Ammon's horn (tissue), 1 donor: ENCODE measurements at regions not wholly inside any gene's neighbourhood (a gene's known extent, or its start where the extent isn't known, plus 50 kb on each side); places are given as distances from the start of the nearest gene placed in this dataset.

Source experiments
- DNase-seq: peaks from one replicate; pipeline ENCODE4 v3.0.0-alpha.2; 2016; ENCODE audit warnings: low spot score

GRCh38 chr6:91127752-91128151, 540.9 kb upstream of the MAP3K7 start:
- no peak for DNase-seq

GRCh38 chr6:91126876-91127275, 540.0 kb upstream of the MAP3K7 start:
- no peak for DNase-seq

GRCh38 chr6:91117550-91117949, 530.7 kb upstream of the MAP3K7 start:
- DNase-seq, result no peak

GRCh38 chr6:91114123-91114708, 527.3 kb upstream of the MAP3K7 start:
- DNase-seq, result no peak

- DNase-seq, result no peak
Measured at GRCh38 chr6:91106083-91106482, 519.2 kb upstream of the MAP3K7 start.

GRCh38 chr6:91105532-91105931, 518.7 kb upstream of the MAP3K7 start:
- no peak for DNase-seq

- DNase-seq, result no peak
Measured at GRCh38 chr6:91099479-91099878, 512.6 kb upstream of the MAP3K7 start.

GRCh38 chr6:91098006-91098405, 511.1 kb upstream of the MAP3K7 start:
- no peak for DNase-seq

GRCh38 chr6:91097364-91097763, 510.5 kb upstream of the MAP3K7 start:
- peak; percentile 47 for DNase-seq

GRCh38 chr6:91094806-91095475, 508.1 kb upstream of the MAP3K7 start:
- DNase-seq, result no peak

GRCh38 chr6:91094341-91094740, 507.5 kb upstream of the MAP3K7 start:
- no peak for DNase-seq

- DNase-seq, result no peak
Measured at GRCh38 chr6:91088976-91089375, 502.1 kb upstream of the MAP3K7 start.

- no peak for DNase-seq
Measured at GRCh38 chr6:91088515-91088914, 501.6 kb upstream of the MAP3K7 start.

GRCh38 chr6:91087908-91088307, 501.0 kb upstream of the MAP3K7 start:
- DNase-seq, result no peak

GRCh38 chr6:91083211-91083610, 496.3 kb upstream of the MAP3K7 start:
- no peak for DNase-seq

GRCh38 chr6:91082311-91082832, 495.5 kb upstream of the MAP3K7 start:
- no peak for DNase-seq

GRCh38 chr6:91081452-91082067, 494.7 kb upstream of the MAP3K7 start:
- DNase-seq, result peak; percentile 77

- DNase-seq, result no peak
Measured at GRCh38 chr6:91080871-91081270, 494.0 kb upstream of the MAP3K7 start.

GRCh38 chr6:91079969-91080368, 493.1 kb upstream of the MAP3K7 start:
- DNase-seq, result no peak

GRCh38 chr6:91075244-91075976, 488.5 kb upstream of the MAP3K7 start:
- DNase-seq, result no peak

- DNase-seq, result no peak
Measured at GRCh38 chr6:91063362-91063761, 476.5 kb upstream of the MAP3K7 start.

- no peak for DNase-seq
Measured at GRCh38 chr6:91057689-91058088, 470.8 kb upstream of the MAP3K7 start.

GRCh38 chr6:91055959-91056358, 469.1 kb upstream of the MAP3K7 start:
- DNase-seq, result no peak
